ENCODE measurements at regions not wholly inside any gene's neighbourhood (a gene's known extent, or its start where the extent isn't known, plus 50 kb on each side); places are given as distances from the start of the nearest gene placed in this dataset.

GRCh38 chr11:128304666-128305485, 282.5 kb downstream of the ETS1 start:
- intact Hi-C loops (cut with micrococcal nuclease) = loop anchor here (5.0 kb wide), 1 partner anchor 427 kb away; no protein-coding TSS in a partner anchor
- Mint-ChIP-seq H3K4me1 (ENCODE audit: low read depth) (peaks cover 73% of the 10 kb centered on the region), H3K27ac (peak overlapping the region; percentile 93), H3K9me3 (no peaks in the 10 kb centered on the region), H3K27me3 (ENCODE audit: low read depth) (no peaks in the 10 kb centered on the region), H3K36me3 (ENCODE audit: low read depth) (peaks cover 2% of the 10 kb centered on the region), H3K4me3 (peak overlapping the region; percentile 48)
- CTCF ChIA-PET = interaction anchor here (0.6 to 2.2 kb wide), 5 partner anchors 15 to 135 kb away, joined by 3 to 8 read pairs (median 4); no protein-coding TSS in a partner anchor
- no peak for DNase-seq

GRCh38 chr11:128304116-128304515, 283.2 kb downstream of the ETS1 start:
- Mint-ChIP-seq H3K9me3 (no peaks in the 10 kb centered on the region), H3K27ac (peak overlapping the region; percentile 93), H3K27me3 (ENCODE audit: low read depth) (no peaks in the 10 kb centered on the region), H3K4me1 (ENCODE audit: low read depth) (peaks cover 73% of the 10 kb centered on the region), H3K4me3 (peak overlapping the region; percentile 48), H3K36me3 (ENCODE audit: low read depth) (peaks cover 2% of the 10 kb centered on the region)
- CTCF ChIA-PET = interaction anchor here (1.0 to 2.2 kb wide), 3 partner anchors 14 to 38 kb away, joined by 4 to 8 read pairs (median 6); no protein-coding TSS in a partner anchor
- intact Hi-C loops (cut with micrococcal nuclease) = loop anchor here (5.0 kb wide), 1 partner anchor 428 kb away; no protein-coding TSS in a partner anchor
- DNase-seq = no peak

GRCh38 chr11:128303383-128303782, 284.0 kb downstream of the ETS1 start:
- CTCF ChIA-PET = interaction anchor here (0.7 to 6.9 kb wide), 6 partner anchors 13 to 326 kb away, joined by 3 to 35 read pairs (median 6); no protein-coding TSS in a partner anchor
- no peaks in the 10 kb centered on the region for H3K9me3 Mint-ChIP-seq
- peaks cover 2% of the 10 kb centered on the region for H3K36me3 Mint-ChIP-seq (ENCODE audit: low read depth)
- DNase-seq = no peak
- H3K27me3 Mint-ChIP-seq (ENCODE audit: low read depth) = no peaks in the 10 kb centered on the region
- intact Hi-C loops (cut with micrococcal nuclease) = loop anchor here (5.0 kb wide), 1 partner anchor 429 kb away; no protein-coding TSS in a partner anchor
- H3K4me1 Mint-ChIP-seq (ENCODE audit: low read depth) = peaks cover 75% of the 10 kb centered on the region
- peak overlapping the region; percentile 93 for H3K27ac Mint-ChIP-seq
- no peak overlapping the region for H3K4me3 Mint-ChIP-seq

- DNase-seq = peak; percentile 79
- intact Hi-C loops (cut with micrococcal nuclease) = loop anchor here (1.0 to 5.0 kb wide), 6 partner anchors 10 to 430 kb away; no protein-coding TSS in a partner anchor
- H3K9me3 Mint-ChIP-seq = no peaks in the 10 kb centered on the region
- H3K4me3 Mint-ChIP-seq = peak overlapping the region; percentile 74
- no peaks in the 10 kb centered on the region for H3K27me3 Mint-ChIP-seq (ENCODE audit: low read depth)
- H3K4me1 Mint-ChIP-seq (ENCODE audit: low read depth) = peaks cover 80% of the 10 kb centered on the region
- peaks cover 2% of the 10 kb centered on the region for H3K36me3 Mint-ChIP-seq (ENCODE audit: low read depth)
- CTCF ChIA-PET = interaction anchor here (0.6 to 6.9 kb wide), 14 partner anchors 8 to 327 kb away, joined by 3 to 35 read pairs (median 5); no protein-coding TSS in a partner anchor
- peak overlapping the region; percentile 93 for H3K27ac Mint-ChIP-seq
Measured at GRCh38 chr11:128302425-128303186, 284.8 kb downstream of the ETS1 start.

- H3K36me3 Mint-ChIP-seq (ENCODE audit: low read depth) = peaks cover 2% of the 10 kb centered on the region
- no peaks in the 10 kb centered on the region for H3K27me3 Mint-ChIP-seq (ENCODE audit: low read depth)
- DNase-seq = no peak
- intact Hi-C loops (cut with micrococcal nuclease) = loop anchor here (1.0 to 5.0 kb wide), 6 partner anchors 11 to 431 kb away; no protein-coding TSS in a partner anchor
- CTCF ChIA-PET = interaction anchor here (0.7 to 6.9 kb wide), 13 partner anchors 9 to 215 kb away, joined by 3 to 35 read pairs (median 5); no protein-coding TSS in a partner anchor
- H3K27ac Mint-ChIP-seq = peak overlapping the region; percentile 93
- H3K4me3 Mint-ChIP-seq = peak overlapping the region; percentile 74
- H3K4me1 Mint-ChIP-seq (ENCODE audit: low read depth) = peaks cover 87% of the 10 kb centered on the region
- no peaks in the 10 kb centered on the region for H3K9me3 Mint-ChIP-seq
Measured at GRCh38 chr11:128301756-128302155, 285.6 kb downstream of the ETS1 start.

- DNase-seq = no peak
- peaks cover 89% of the 10 kb centered on the region for H3K4me1 Mint-ChIP-seq (ENCODE audit: low read depth)
- no peaks in the 10 kb centered on the region for H3K9me3 Mint-ChIP-seq
- H3K36me3 Mint-ChIP-seq (ENCODE audit: low read depth) = peaks cover 2% of the 10 kb centered on the region
- H3K27me3 Mint-ChIP-seq (ENCODE audit: low read depth) = no peaks in the 10 kb centered on the region
- peak overlapping the region; percentile 23 for H3K4me3 Mint-ChIP-seq
- CTCF ChIA-PET = interaction anchor here (0.7 to 6.9 kb wide), 6 partner anchors 10 to 208 kb away, joined by 3 to 35 read pairs (median 6); no protein-coding TSS in a partner anchor
- intact Hi-C loops (cut with micrococcal nuclease) = loop anchor here (5.0 kb wide), 1 partner anchor 432 kb away; no protein-coding TSS in a partner anchor
- peak overlapping the region; percentile 91 for H3K27ac Mint-ChIP-seq
Measured at GRCh38 chr11:128300785-128301184, 286.6 kb downstream of the ETS1 start.

GRCh38 chr11:128299132-128299726, 288.1 kb downstream of the ETS1 start:
- intact Hi-C loops (cut with micrococcal nuclease) = loop anchor here (1.0 to 2.0 kb wide), 2 partner anchors 30 to 224 kb away; no protein-coding TSS in a partner anchor
- H3K4me1 Mint-ChIP-seq (ENCODE audit: low read depth) = peaks cover 89% of the 10 kb centered on the region
- CTCF ChIA-PET = interaction anchor here (0.7 to 6.9 kb wide), 5 partner anchors 13 to 333 kb away, joined by 3 to 35 read pairs (median 4); no protein-coding TSS in a partner anchor

GRCh38 chr11:128298271-128298670, 289.1 kb downstream of the ETS1 start:
- CTCF ChIA-PET = interaction anchor here (0.7 to 6.9 kb wide), 10 partner anchors 9 to 334 kb away, joined by 3 to 35 read pairs (median 4); no protein-coding TSS in a partner anchor
- no peak for DNase-seq
- Mint-ChIP-seq H3K4me1 (ENCODE audit: low read depth) (peaks cover 89% of the 10 kb centered on the region), H3K4me3 (peak overlapping the region; percentile 50), H3K27ac (peak overlapping the region; percentile 91), H3K9me3 (no peaks in the 10 kb centered on the region), H3K36me3 (ENCODE audit: low read depth) (peaks cover 8% of the 10 kb centered on the region), H3K27me3 (ENCODE audit: low read depth) (no peaks in the 10 kb centered on the region)
- intact Hi-C loops (cut with micrococcal nuclease) = loop anchor here (2.0 kb wide), 1 partner anchor 225 kb away; no protein-coding TSS in a partner anchor

More at GRCh38 chr11:128299132-128299726, 288.1 kb downstream of the ETS1 start:
- Mint-ChIP-seq H3K4me3 (peak overlapping the region; percentile 50), H3K36me3 (ENCODE audit: low read depth) (peaks cover 6% of the 10 kb centered on the region), H3K27me3 (ENCODE audit: low read depth) (no peaks in the 10 kb centered on the region), H3K27ac (peak overlapping the region; percentile 91), H3K9me3 (no peaks in the 10 kb centered on the region)
- peak; percentile 51 for DNase-seq

- Mint-ChIP-seq H3K4me3 (peak overlapping the region; percentile 50), H3K36me3 (ENCODE audit: low read depth) (peaks cover 8% of the 10 kb centered on the region), H3K27ac (peak overlapping the region; percentile 91), H3K4me1 (ENCODE audit: low read depth) (peaks cover 89% of the 10 kb centered on the region), H3K27me3 (ENCODE audit: low read depth) (no peaks in the 10 kb centered on the region), H3K9me3 (no peaks in the 10 kb centered on the region)
- intact Hi-C loops (cut with micrococcal nuclease) = loop anchor here (2.0 kb wide), 1 partner anchor 225 kb away; no protein-coding TSS in a partner anchor
- CTCF ChIA-PET = interaction anchor here (0.7 to 6.9 kb wide), 9 partner anchors 9 to 334 kb away, joined by 3 to 35 read pairs (median 4); no protein-coding TSS in a partner anchor
- no peak for DNase-seq
Measured at GRCh38 chr11:128297805-128298204, 289.6 kb downstream of the ETS1 start.

- peaks cover 91% of the 10 kb centered on the region for H3K4me1 Mint-ChIP-seq (ENCODE audit: low read depth)
- H3K36me3 Mint-ChIP-seq (ENCODE audit: low read depth) = peaks cover 8% of the 10 kb centered on the region
- H3K27ac Mint-ChIP-seq = peak overlapping the region; percentile 91
- intact Hi-C loops (cut with micrococcal nuclease) = no loop called here
- no peaks in the 10 kb centered on the region for H3K27me3 Mint-ChIP-seq (ENCODE audit: low read depth)
- peak overlapping the region; percentile 9 for H3K4me3 Mint-ChIP-seq
- DNase-seq = peak; percentile 67
- CTCF ChIA-PET = interaction anchor here (0.6 to 6.9 kb wide), 11 partner anchors 9 to 221 kb away, joined by 3 to 35 read pairs (median 4); no protein-coding TSS in a partner anchor
- H3K9me3 Mint-ChIP-seq = no peaks in the 10 kb centered on the region
Measured at GRCh38 chr11:128297091-128297651, 290.2 kb downstream of the ETS1 start.

GRCh38 chr11:128294671-128295050, 292.7 kb downstream of the ETS1 start:
- intact Hi-C loops (cut with micrococcal nuclease) = no loop called here
- Mint-ChIP-seq H3K4me1 (ENCODE audit: low read depth) (peaks cover 96% of the 10 kb centered on the region), H3K9me3 (no peaks in the 10 kb centered on the region), H3K36me3 (ENCODE audit: low read depth) (peaks cover 6% of the 10 kb centered on the region), H3K27me3 (ENCODE audit: low read depth) (no peaks in the 10 kb centered on the region), H3K4me3 (no peak overlapping the region), H3K27ac (peak overlapping the region; percentile 96)
- no peak for DNase-seq
- CTCF ChIA-PET = interaction anchor here (0.6 to 1.4 kb wide), 6 partner anchors 129 to 339 kb away, joined by 3 to 4 read pairs (median 3); no protein-coding TSS in a partner anchor

Measured in activated naive CD4-positive, alpha-beta T cell treated with anti-CD3 and anti-CD28 coated beads for 36 hours (primary cell).